ENCODE measurements at regions not wholly inside any gene's neighbourhood (a gene's known extent, or its start where the extent isn't known, plus 50 kb on each side); places are given as distances from the start of the nearest gene placed in this dataset.

- TF ChIP-seq CTCF (IDR thresholded peaks at IDR 0.05) (no peak), POLR2A (IDR thresholded peaks at IDR 0.05) (no peak)
Observed at GRCh38 chr2:204329532-204329931, 215.7 kb upstream of the PARD3B start.
